HG02884 (cell line): ENCODE measurements at regions not wholly inside any gene's neighbourhood (a gene's known extent, or its start where the extent isn't known, plus 50 kb on each side); places are given as distances from the start of the nearest gene placed in this dataset.
"Not testable (repeated sequence)": the region's sequence is repeated elsewhere in the genome, so short reads cannot be mapped to it uniquely, and the experiment has no call there.

Experiments used
- ATAC-seq: cut with Tn5 transposase; IDR thresholded peaks from one replicate; pipeline ENCODE4 v1.9.1; 2021; ENCODE audit warnings: mild to moderate bottlenecking, moderate library complexity; ENCODE audit not compliant: unreplicated experiment

- no peak for ATAC-seq
Measured at GRCh38 chr4:91989914-91990313, 313.9 kb upstream of the GRID2 start.

GRCh38 chr4:91990726-91991125 is 313.0 kb upstream of the GRID2 start:
- ATAC-seq, result peak; percentile 59

- ATAC-seq, result no peak
Measured at GRCh38 chr4:91997045-91997444, 306.7 kb upstream of the GRID2 start.

GRCh38 chr4:92012899-92013867 is 290.6 kb upstream of the GRID2 start:
- no peak for ATAC-seq

- no peak for ATAC-seq
Measured at GRCh38 chr4:92014067-92014466, 289.7 kb upstream of the GRID2 start.

- no peak for ATAC-seq
Measured at GRCh38 chr4:92021203-92021602, 282.6 kb upstream of the GRID2 start.

GRCh38 chr4:92021788-92022187 is 282.0 kb upstream of the GRID2 start:
- ATAC-seq, result no peak

GRCh38 chr4:92028830-92029229 is 274.9 kb upstream of the GRID2 start:
- ATAC-seq, result not testable (repeated sequence)

- no peak for ATAC-seq
Measured at GRCh38 chr4:92031825-92032224, 271.9 kb upstream of the GRID2 start.

GRCh38 chr4:92035666-92036065 is 268.1 kb upstream of the GRID2 start:
- no peak for ATAC-seq

GRCh38 chr4:92045718-92046117 is 258.0 kb upstream of the GRID2 start:
- ATAC-seq, result no peak

GRCh38 chr4:92047209-92047875 is 256.4 kb upstream of the GRID2 start:
- ATAC-seq, result no peak

- no peak for ATAC-seq
Measured at GRCh38 chr4:92050875-92051274, 252.9 kb upstream of the GRID2 start.

- ATAC-seq, result no peak
Measured at GRCh38 chr4:92059615-92060014, 244.2 kb upstream of the GRID2 start.

- ATAC-seq, result no peak
Measured at GRCh38 chr4:92060333-92060732, 243.4 kb upstream of the GRID2 start.

GRCh38 chr4:92064574-92064973 is 239.2 kb upstream of the GRID2 start:
- no peak for ATAC-seq

GRCh38 chr4:92066485-92066884 is 237.3 kb upstream of the GRID2 start:
- ATAC-seq, result no peak

- ATAC-seq, result no peak
Measured at GRCh38 chr4:92071587-92071986, 232.2 kb upstream of the GRID2 start.

- no peak for ATAC-seq
Measured at GRCh38 chr4:92074839-92075238, 228.9 kb upstream of the GRID2 start.

GRCh38 chr4:92090887-92091286 is 212.9 kb upstream of the GRID2 start:
- no peak for ATAC-seq

- ATAC-seq, result no peak
Measured at GRCh38 chr4:92091335-92091734, 212.4 kb upstream of the GRID2 start.

- ATAC-seq, result no peak
Measured at GRCh38 chr4:92099861-92100260, 203.9 kb upstream of the GRID2 start.
